HL-60/S4 (cell line): ENCODE measurements at regions not wholly inside any gene's neighbourhood (a gene's known extent, or its start where the extent isn't known, plus 50 kb on each side); places are given as distances from the start of the nearest gene placed in this dataset.
"Not testable (repeated sequence)": the region's sequence is repeated elsewhere in the genome, so short reads cannot be mapped to it uniquely, and the experiment has no call there.

Source experiments
- in situ Hi-C: fragments of 300-500 bp; cut with MboI; formaldehyde crosslinking; loops from 2 replicates; pipeline ENCODE4 v1.14.3; 2022; ENCODE audit warnings: low sequenced_read_pairs

DNA sequence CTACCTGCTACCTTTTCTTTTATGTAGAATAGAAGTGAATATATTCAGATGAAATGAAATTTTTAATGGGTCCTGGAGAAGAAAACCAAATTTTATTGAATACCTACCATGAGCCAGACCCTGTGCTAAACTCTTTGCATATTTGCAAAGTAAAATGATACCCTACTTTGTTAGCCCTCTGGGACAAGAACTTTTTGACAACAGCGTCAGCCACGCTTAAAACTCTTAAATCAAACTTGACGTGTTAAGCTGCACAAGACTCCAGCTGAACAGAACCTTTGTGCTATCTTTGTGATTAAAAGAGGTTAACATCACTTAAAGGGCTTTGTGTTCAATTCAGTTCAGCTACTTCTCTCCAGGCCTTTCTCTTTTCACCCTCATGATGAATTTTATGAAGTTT, 316.5 kb downstream of the MEX3B start:
- in situ Hi-C loops, result no loop called here

- in situ Hi-C loops, result no loop called here
Observed at GRCh38 chr15:81728726-81729125, 317.1 kb downstream of the MEX3B start.

GRCh38 chr15:81725590-81725989, 320.2 kb downstream of the MEX3B start:
- in situ Hi-C loops, result no loop called here

GRCh38 chr15:81724536-81724935, 321.3 kb downstream of the MEX3B start:
- in situ Hi-C loops, result no loop called here

- in situ Hi-C loops, result no loop called here
Observed at GRCh38 chr15:81723701-81724100, 322.1 kb downstream of the MEX3B start.

DNA sequence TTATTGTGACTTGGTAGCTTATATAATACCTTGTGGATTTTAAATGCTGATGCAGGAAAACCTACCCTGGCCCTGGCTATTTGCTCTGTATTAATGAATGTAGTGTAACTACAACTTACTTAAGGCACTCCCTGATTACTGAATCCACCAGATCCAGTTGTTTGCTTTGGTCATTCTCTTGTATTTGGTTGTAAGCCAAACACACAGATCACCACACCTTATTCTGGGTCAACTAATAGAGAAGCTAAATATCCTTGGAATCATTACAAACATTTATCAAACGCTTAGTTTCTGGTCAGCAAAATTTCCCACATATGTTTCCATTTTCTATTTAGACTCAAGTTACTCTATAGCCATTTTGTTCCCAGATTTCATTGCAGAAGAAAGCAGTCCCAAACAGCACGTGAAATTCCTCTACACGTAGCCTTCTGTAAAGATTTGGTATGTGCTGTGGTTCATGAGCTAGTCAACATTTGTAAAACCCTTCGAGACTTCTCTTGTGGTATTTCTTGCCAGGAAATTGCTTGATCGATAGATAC, 322.6 kb downstream of the MEX3B start:
- in situ Hi-C loops, result no loop called here

GRCh38 chr15:81716468-81716867, 329.4 kb downstream of the MEX3B start:
- in situ Hi-C loops, result not testable (repeated sequence)

DNA sequence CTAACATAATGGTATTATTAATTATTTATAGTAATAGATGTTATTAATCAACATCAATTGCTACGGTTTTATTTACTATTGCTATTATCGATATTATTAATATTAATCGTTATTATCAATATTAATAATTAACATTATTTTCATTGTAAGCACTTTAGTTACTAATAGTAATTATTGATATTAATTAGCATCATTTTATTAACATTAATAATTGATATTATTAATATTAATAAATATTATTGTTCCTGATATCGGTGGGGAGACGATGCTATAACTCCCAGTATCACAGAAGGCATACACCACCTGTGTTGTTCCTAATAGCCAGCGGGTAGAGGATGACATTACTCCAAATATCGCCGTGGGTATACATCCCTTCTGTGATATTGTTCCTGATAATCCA, 335.5 kb downstream of the MEX3B start:
- in situ Hi-C loops, result no loop called here

- in situ Hi-C loops, result not testable (repeated sequence)
Observed at GRCh38 chr15:81706816-81707346, 332.9 kb upstream of the TMC3 start.

GRCh38 chr15:81705727-81706126, 331.7 kb upstream of the TMC3 start:
- in situ Hi-C loops, result not testable (repeated sequence)

- in situ Hi-C loops, result no loop called here
Observed at GRCh38 chr15:81686021-81686420, 312.0 kb upstream of the TMC3 start.

- in situ Hi-C loops, result no loop called here
Observed at GRCh38 chr15:81685237-81685636, 311.2 kb upstream of the TMC3 start.

- in situ Hi-C loops, result no loop called here
Observed at GRCh38 chr15:81680829-81681228, 306.8 kb upstream of the TMC3 start.

DNA sequence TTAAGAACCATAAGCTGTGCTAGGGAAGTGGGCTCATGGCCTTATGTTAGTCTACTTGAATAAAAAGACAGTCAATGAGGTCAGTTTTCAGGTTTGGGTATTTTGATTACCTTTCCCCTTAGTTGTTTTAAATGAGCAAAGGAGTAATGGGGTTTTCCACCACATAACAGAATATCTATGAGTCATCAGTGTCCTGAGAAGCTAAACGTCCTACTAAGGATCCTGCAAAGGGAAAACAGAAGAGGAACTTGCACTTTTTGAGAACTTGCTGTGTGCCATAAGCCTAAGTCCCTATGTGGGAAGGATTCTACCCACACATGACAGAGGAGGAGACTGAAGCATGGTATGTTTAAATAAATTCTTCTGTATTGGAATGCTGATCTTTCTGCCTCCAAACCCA, 292.8 kb upstream of the TMC3 start:
- in situ Hi-C loops, result no loop called here

GRCh38 chr15:81660976-81661375, 287.0 kb upstream of the TMC3 start:
- in situ Hi-C loops, result no loop called here

DNA sequence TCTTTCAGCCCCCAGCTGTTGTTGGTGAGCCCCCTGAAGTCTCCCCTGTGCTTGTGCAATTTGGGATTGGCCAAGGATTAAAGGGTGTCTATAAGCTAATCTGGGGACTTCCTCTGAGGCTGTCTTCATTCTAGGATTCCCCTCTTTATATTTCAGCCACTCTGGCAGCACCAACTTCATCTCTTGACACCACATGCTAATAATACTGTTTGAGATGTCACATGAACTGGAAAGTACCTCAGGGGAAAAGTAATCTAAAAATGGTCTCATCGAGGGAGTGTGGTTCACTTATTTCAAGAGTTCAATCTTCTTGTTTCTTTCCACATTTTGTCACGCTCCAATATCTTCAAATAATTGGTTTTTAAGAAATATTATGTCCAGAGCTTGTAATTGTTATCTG, 279.2 kb upstream of the TMC3 start:
- in situ Hi-C loops, result no loop called here

- in situ Hi-C loops, result no loop called here
Observed at GRCh38 chr15:81645470-81645869, 271.5 kb upstream of the TMC3 start.

- in situ Hi-C loops, result no loop called here
Observed at GRCh38 chr15:81643771-81644170, 269.8 kb upstream of the TMC3 start.

DNA sequence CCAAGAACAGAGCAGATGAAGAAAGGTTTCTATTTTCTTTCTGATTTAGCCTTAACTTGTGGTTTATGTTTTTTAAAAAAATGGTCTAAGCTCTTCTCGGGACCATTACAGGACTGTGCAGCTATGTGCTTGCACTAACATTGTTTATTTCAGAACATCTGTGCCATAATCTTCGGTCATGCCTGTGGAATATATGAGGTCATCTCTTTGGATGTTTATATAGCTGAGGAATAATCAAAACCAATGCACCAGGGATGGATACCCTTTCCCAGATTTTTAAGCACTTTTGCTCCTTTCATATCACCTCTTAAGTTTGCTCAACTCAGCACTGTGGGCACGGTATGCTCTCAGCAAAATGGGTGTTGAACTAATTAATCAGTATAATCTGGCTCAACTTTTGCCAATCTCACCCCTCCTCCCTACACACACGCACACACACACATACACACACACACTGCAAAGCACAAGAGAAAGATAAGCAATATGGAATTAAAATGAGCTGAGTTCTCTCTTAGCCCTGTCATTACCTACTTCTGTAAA, 268.5 kb upstream of the TMC3 start:
- in situ Hi-C loops, result no loop called here

DNA sequence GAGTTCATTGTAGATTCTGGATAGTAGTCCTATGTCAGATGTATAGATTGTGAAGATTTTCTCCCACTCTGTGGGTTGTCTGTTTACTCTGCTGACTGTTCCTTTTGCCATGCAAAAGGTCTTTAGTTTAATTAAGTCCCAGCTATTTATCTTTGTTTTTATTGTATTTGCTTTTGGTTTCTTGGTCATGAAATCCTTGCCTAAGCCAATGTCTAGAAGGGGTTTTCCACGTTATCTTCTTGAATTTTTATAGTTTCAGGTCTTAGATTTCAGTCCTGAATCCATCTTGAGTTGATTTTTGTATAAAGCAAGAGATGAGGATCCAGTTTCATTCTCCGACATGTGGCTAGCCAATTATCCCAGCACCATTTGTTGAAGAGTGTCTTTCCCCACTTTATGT, 262.1 kb upstream of the TMC3 start:
- in situ Hi-C loops, result not testable (repeated sequence)

DNA sequence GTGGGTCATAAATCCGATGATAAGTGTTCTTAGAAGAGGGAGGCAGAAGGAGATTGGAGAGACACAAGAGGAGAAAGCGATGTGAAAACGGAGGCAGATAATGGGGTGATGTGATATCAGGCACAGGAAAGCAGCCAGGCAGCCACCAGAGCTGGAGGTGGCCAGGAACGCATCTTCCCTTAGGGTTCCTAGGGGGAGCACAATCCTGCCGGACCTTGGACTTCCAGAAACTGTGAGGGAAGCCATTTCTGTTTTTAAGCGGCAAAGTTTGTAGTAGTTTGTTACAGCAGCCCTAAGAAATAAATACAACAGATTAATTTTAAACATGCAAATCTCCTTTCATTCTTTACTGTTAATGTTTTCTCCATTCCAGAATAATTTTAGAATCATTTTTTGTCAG, 259.9 kb upstream of the TMC3 start:
- in situ Hi-C loops, result no loop called here

- in situ Hi-C loops, result no loop called here
Observed at GRCh38 chr15:81625896-81626295, 251.9 kb upstream of the TMC3 start.

GRCh38 chr15:81619002-81619401, 245.0 kb upstream of the TMC3 start:
- in situ Hi-C loops, result no loop called here
